NT2/D1 (cell line): ENCODE measurements at regions not wholly inside any gene's neighbourhood (a gene's known extent, or its start where the extent isn't known, plus 50 kb on each side); places are given as distances from the start of the nearest gene placed in this dataset.

Experiments used
- SUZ12 ChIP-seq: IDR thresholded peaks from 2 replicates; pipeline ENCODE4 v1.6.1; 2011; ENCODE audit not compliant: insufficient read length, insufficient read depth; ENCODE audit errors: extremely low read depth
- YY1 ChIP-seq: IDR thresholded peaks from 2 replicates; pipeline ENCODE4 v1.6.1; 2011; ENCODE audit not compliant: insufficient read length, insufficient read depth
- ZNF274 ChIP-seq: IDR thresholded peaks from 2 replicates; pipeline ENCODE4 v1.6.1; 2011; ENCODE audit warnings: mild to moderate bottlenecking, low read depth, low read length

DNA sequence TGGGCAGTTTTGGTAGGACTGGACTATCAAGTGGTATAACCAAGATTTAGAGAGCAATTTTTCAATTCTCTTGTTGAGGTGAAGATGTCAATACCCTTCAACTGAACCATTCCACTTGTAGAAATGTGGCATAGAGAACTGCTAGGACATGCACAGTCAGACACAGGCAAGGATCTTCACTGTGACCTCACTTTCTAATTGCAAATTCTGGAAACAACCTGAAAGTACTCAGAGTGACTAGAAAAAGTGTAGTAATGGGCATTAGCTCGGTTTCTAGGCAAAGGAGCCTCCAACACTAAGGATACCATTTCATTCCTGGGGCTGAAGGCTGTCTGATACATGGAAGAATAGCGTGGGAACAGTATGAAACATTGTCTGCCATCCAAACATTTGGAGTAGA, 433.0 kb upstream of the RUNX1 start:
- TF ChIP-seq YY1 (no peak), ZNF274 (no peak), SUZ12 (no peak)
